WI38 (cell line): ENCODE measurements at regions not wholly inside any gene's neighbourhood (a gene's known extent, or its start where the extent isn't known, plus 50 kb on each side); places are given as distances from the start of the nearest gene placed in this dataset.

Source experiments
- H3K4me3 ChIP-seq: 2 replicates; pipeline ENCODE4 v1.5.1; 2011; ENCODE audit warnings: low read depth, mild to moderate bottlenecking, control low read depth, low read length
- TF ChIP-seq, protein P1 (sequence below): IDR thresholded peaks from 2 replicates; pipeline ENCODE4 v1.5.1; 2012; ENCODE audit warnings: low read depth, mild to moderate bottlenecking, control low read depth, low read length

DNA sequence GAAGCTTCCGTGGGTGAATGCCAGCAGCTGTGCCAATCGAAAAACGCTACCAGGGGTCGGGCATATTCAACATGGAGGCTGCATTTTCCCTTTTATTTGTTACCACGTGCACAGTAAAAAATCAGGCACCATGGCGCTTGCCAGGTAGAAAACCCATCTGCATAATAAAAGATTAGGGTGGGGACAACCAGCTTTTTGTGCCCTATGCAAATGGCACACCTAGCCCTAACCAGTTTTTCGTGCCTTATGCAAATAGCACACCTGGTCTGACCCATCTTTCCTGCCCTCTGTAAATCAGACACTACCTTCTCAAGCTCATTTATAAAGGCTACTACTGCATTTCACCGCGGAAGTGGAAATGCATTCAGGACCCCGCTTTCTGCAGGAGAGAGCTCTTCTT, 62.1 kb upstream of the FREM2 start:
- TF ChIP-seq, protein P1, sequence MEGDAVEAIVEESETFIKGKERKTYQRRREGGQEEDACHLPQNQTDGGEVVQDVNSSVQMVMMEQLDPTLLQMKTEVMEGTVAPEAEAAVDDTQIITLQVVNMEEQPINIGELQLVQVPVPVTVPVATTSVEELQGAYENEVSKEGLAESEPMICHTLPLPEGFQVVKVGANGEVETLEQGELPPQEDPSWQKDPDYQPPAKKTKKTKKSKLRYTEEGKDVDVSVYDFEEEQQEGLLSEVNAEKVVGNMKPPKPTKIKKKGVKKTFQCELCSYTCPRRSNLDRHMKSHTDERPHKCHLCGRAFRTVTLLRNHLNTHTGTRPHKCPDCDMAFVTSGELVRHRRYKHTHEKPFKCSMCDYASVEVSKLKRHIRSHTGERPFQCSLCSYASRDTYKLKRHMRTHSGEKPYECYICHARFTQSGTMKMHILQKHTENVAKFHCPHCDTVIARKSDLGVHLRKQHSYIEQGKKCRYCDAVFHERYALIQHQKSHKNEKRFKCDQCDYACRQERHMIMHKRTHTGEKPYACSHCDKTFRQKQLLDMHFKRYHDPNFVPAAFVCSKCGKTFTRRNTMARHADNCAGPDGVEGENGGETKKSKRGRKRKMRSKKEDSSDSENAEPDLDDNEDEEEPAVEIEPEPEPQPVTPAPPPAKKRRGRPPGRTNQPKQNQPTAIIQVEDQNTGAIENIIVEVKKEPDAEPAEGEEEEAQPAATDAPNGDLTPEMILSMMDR = no peak
- H3K4me3 ChIP-seq = no peak overlapping the region

DNA sequence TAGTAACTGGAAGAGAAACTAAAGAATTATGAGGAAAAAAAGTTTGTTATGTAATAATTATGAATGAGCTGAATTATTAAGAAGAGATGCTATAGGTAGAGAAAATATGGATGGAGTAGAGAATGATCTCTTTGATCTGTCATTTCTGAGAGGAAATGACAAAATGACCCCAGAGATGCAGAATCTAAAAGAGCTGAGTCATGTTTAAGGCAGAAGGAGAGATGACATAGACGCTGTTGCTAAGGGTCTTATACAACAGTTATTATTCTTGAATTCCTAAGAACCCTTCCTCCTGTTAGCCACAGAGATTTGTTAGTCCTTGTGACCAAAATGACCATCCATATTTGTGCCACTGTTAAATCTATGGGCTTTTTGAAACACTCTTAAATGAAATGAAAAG, 58.3 kb upstream of the FREM2 start:
- no peak overlapping the region for H3K4me3 ChIP-seq
- TF ChIP-seq, protein P1 = no peak

DNA sequence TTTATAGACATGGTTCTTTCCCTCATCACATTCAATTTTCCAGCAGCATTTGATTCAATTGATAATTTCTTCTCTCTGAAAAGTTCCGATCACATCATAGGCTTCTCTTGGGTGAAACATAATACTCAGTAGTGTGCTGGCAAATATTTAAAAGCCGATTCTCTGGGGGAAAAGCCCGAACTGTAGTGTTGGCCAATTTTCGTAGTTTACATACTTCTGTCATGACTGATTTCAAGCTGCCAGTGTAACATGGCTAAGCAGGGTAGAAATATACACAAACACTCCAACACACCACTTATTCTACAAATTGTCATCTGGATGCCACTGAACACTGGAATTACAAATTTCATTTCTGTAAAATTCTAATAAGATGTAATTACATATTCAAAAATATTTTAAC, 56.1 kb upstream of the FREM2 start:
- TF ChIP-seq, protein P1 = no peak
- no peak overlapping the region for H3K4me3 ChIP-seq

DNA sequence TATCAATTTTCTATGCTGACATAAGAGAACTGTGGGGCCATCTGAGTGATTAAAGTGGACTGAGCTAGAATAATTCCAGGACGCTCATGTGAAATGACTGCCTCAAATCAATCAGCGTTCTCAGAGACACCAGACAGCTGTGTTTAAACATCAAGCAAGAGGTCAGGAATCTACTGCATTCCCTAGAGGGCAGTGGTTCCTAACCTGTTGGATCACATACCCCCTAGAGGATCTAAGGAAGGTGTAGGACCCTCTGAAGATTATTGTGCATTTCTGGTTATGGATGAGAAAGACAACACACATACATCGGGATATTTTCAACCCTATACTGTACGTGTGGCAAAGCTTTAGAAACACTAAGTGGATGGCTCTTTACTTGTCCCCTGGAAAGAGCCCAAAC, 51.8 kb upstream of the FREM2 start:
- H3K4me3 ChIP-seq = no peak overlapping the region
- TF ChIP-seq, protein P1 = no peak

DNA sequence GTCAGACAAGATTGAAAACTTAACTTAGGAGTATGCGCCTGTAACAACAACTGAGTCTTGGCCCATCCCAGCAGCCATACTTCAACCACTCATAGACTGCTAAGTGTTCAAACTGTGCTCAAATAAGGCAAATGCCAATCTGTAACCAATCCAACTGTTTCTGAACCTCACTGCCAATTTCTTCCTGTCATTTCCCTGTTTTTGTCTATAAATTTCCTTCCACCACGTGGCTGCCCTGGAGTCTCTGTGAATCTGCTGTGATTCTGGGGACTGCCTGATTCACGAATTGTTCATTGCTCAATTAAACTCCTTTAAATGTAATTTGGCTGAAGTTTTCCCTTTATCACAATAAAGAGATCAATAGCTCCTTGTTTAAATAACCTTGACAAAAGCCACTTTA, 50.8 kb upstream of the FREM2 start:
- TF ChIP-seq, protein P1 = no peak
- no peak overlapping the region for H3K4me3 ChIP-seq

DNA sequence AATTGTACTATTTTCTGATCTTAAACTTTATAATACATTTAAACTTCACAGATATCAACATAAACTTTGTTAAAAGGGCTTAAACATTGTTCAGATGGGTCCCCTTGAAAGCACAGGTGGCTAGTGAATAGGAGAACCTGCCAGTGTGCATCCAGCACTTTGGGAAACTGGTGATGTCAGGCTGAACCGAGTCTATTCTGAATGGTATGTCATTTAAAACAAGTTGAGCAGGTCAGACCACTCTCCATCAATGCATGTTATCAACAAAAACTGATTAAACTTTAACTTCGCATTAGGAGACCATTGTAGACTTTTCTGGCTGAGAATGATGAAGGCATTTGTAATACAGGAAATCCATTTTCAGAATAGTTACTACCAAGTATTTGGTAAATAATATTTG, 50.1 kb upstream of the FREM2 start:
- no peak overlapping the region for H3K4me3 ChIP-seq
- TF ChIP-seq, protein P1 = no peak
